H1 (cell line): ENCODE measurements at regions not wholly inside any gene's neighbourhood (a gene's known extent, or its start where the extent isn't known, plus 50 kb on each side); places are given as distances from the start of the nearest gene placed in this dataset.

Source experiments
- BCL11A ChIP-seq, 2 experiments: IDR thresholded peaks; one replicate each; pipeline ENCODE4 v1.6.1; 2011; ENCODE audit warnings: low read depth in 2 of 2, low read length in 2 of 2, mild to moderate bottlenecking in 2 of 2
- EZH2 ChIP-seq: fragments of 200-600 bp; sonication (generic); IDR thresholded peaks from 2 replicates; pipeline ENCODE4 v1.7.1; 2012; ENCODE audit warnings: low read depth, mild to moderate bottlenecking, moderate library complexity, low read length, inconsistent platforms; ENCODE audit not compliant: severe bottlenecking
- FOSL1 ChIP-seq: IDR thresholded peaks from 2 replicates; pipeline ENCODE4 v1.6.1; 2011; ENCODE audit warnings: mild to moderate bottlenecking, low read depth, low read length, moderate library complexity; ENCODE audit not compliant: insufficient read depth
- GABPA ChIP-seq: IDR thresholded peaks from 2 replicates; pipeline ENCODE4 v1.6.1; 2011; ENCODE audit warnings: mild to moderate bottlenecking, low read length, moderate library complexity, borderline replicate concordance; ENCODE audit not compliant: insufficient read depth
- HDAC2 ChIP-seq, 2 experiments: fragments of 300-600 bp in 1 of 2; sonication (generic) in 1 of 2; IDR thresholded peaks; 2 replicates each; pipeline ENCODE4 v1.6.1; 2011 to 2012; ENCODE audit warnings: low read depth in 2 of 2, low read length in 2 of 2, mild to moderate bottlenecking in 2 of 2, moderate library complexity in 2 of 2, borderline replicate concordance in 1 of 2, inconsistent platforms in 1 of 2
- JUND ChIP-seq: IDR thresholded peaks from 2 replicates; pipeline ENCODE4 v1.6.1; 2011; ENCODE audit warnings: mild to moderate bottlenecking, improper control_type of control experiment, low read length
- NRF1 ChIP-seq: IDR thresholded peaks from 2 replicates; pipeline ENCODE4 v1.6.1; 2011; ENCODE audit warnings: mild to moderate bottlenecking, low read depth, low read length, improper control_type of control experiment
- POLR2A ChIP-seq, 2 experiments: IDR thresholded peaks; 1 replicate in 1 of 2; 2 replicates in 1 of 2; pipeline ENCODE4 v1.6.1; 2011; ENCODE audit warnings: low read depth in 2 of 2, low read length in 2 of 2, mild to moderate bottlenecking in 2 of 2; ENCODE audit errors: control extremely low read depth in 1 of 2
- RAD21 ChIP-seq, 2 experiments: IDR thresholded peaks in 1 of 2; conservative IDR thresholded peaks in 1 of 2; 2 replicates each; pipeline ENCODE4 v1.6.1; 2011; ENCODE audit warnings: low read depth in 2 of 2, low read length in 2 of 2, improper control_type of control experiment in 1 of 2, inconsistent platforms in 1 of 2, mild to moderate bottlenecking in 1 of 2, moderate library complexity in 1 of 2
- RFX5 ChIP-seq: IDR thresholded peaks from 2 replicates; pipeline ENCODE4 v1.6.1; 2011; ENCODE audit warnings: low read depth, low read length, improper control_type of control experiment, borderline replicate concordance
- SIN3A ChIP-seq, 2 experiments: IDR thresholded peaks in 1 of 2; conservative IDR thresholded peaks in 1 of 2; 2 replicates each; pipeline ENCODE4 v1.6.1; 2011 to 2012; ENCODE audit warnings: low read length in 2 of 2, improper control_type of control experiment in 1 of 2, low read depth in 1 of 2, mild to moderate bottlenecking in 1 of 2
- SRF ChIP-seq: IDR thresholded peaks from 2 replicates; pipeline ENCODE4 v1.6.1; 2011; ENCODE audit warnings: mild to moderate bottlenecking, low read depth, low read length, moderate library complexity
- TCF12 ChIP-seq: IDR thresholded peaks from 2 replicates; pipeline ENCODE4 v1.6.1; 2011; ENCODE audit warnings: low read depth, mild to moderate bottlenecking, low read length
- TF ChIP-seq, protein P1 (sequence below), 3 experiments: IDR thresholded peaks; 1 replicate in 2 of 3; 2 replicates in 1 of 3; pipeline versions ENCODE4 v1.5.1 to v1.6.1; 2011; ENCODE audit warnings: low read length in 3 of 3, mild to moderate bottlenecking in 3 of 3, inconsistent platforms in 2 of 3, low read depth in 1 of 3, moderate library complexity in 1 of 3; ENCODE audit not compliant: insufficient read depth in 1 of 3; ENCODE audit errors: control extremely low read depth in 1 of 3

DNA sequence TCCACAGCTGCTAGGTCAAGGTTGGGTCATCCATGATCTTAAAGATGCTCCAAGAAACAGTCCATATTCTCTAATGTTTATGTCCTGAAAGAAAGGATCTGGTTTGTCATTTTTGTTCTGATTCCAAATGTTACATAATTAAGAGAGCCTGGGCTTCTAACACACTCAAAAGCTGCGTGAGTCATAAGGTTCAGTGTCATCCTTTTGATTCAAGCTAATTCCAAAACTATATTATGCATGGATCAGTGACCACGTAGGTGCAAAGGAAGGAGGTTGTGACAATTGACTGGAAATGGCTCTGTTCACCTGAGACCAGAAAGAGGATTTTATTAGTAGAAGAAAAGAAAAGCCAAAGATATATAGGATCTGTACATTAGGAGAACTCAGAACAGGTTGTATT lies 268.7 kb upstream of the GK2 start:
- TF ChIP-seq, protein P1, sequence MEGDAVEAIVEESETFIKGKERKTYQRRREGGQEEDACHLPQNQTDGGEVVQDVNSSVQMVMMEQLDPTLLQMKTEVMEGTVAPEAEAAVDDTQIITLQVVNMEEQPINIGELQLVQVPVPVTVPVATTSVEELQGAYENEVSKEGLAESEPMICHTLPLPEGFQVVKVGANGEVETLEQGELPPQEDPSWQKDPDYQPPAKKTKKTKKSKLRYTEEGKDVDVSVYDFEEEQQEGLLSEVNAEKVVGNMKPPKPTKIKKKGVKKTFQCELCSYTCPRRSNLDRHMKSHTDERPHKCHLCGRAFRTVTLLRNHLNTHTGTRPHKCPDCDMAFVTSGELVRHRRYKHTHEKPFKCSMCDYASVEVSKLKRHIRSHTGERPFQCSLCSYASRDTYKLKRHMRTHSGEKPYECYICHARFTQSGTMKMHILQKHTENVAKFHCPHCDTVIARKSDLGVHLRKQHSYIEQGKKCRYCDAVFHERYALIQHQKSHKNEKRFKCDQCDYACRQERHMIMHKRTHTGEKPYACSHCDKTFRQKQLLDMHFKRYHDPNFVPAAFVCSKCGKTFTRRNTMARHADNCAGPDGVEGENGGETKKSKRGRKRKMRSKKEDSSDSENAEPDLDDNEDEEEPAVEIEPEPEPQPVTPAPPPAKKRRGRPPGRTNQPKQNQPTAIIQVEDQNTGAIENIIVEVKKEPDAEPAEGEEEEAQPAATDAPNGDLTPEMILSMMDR (IDR thresholded peaks at IDR 0.05; ENCODE audit: control extremely low read depth in 1 of 3, insufficient read depth in 1 of 3, low read depth in 1 of 3, low read length in 3 of 3) = no peak
- TF ChIP-seq TCF12 (no peak), FOSL1 (no peak), SIN3A (conservative IDR thresholded peaks at IDR 0.05 in 1 of 2, IDR thresholded peaks at IDR 0.05 in 1 of 2; ENCODE audit: low read depth in 1 of 2, low read length in 2 of 2) (no peak), HDAC2 (IDR thresholded peaks at IDR 0.05; ENCODE audit: borderline replicate concordance in 1 of 2, low read depth in 2 of 2, low read length in 2 of 2) (no peak), GABPA (no peak), EZH2 (no peak), BCL11A (IDR thresholded peaks at IDR 0.05; ENCODE audit: low read depth in 2 of 2, low read length in 2 of 2) (no peak), SRF (no peak), POLR2A (IDR thresholded peaks at IDR 0.05; ENCODE audit: control extremely low read depth in 1 of 2, low read depth in 2 of 2, low read length in 2 of 2) (no peak), JUND (no peak), NRF1 (no peak), RAD21 (IDR thresholded peaks at IDR 0.05 in 1 of 2, conservative IDR thresholded peaks at IDR 0.05 in 1 of 2; ENCODE audit: low read depth in 2 of 2, low read length in 2 of 2) (no peak), RFX5 (no peak)
